ENCODE measurements at regions not wholly inside any gene's neighbourhood (a gene's known extent, or its start where the extent isn't known, plus 50 kb on each side); places are given as distances from the start of the nearest gene placed in this dataset.

DNA sequence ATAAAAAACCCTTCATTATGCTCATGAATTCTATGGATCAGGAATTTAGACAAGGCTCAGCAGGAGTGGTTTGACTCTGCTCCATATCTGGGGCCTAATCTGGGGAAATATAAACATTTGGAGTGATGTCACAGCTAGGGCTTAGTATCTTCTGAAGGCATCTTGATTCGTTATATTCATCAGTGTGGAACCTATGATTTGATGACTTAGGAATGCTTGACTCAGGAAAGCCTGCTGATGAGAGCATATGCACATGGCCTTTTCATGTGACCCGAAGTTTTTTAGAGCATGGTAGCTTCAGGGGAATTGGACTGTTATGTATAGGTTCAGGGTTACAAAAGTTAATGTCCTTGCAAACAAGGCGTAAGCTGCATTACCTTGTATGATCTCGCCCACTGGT lies 184.9 kb upstream of the LRRC3B start:
- H3K4me3 ChIP-seq (ENCODE audit: low read length): no peak overlapping the region
- WGBS: 80% methylated on average over 4 of the region's 4 CpGs
- intact Hi-C loops (cut with DNase I): no loop called here
- ATAC-seq (no peak), DNase-seq (no peak)
- no peak overlapping the region for H3K27ac ChIP-seq (ENCODE audit: low read length)
- H3K27me3 ChIP-seq (ENCODE audit: control insufficient read depth, insufficient read depth): no peaks in the 10 kb centered on the region
- no peaks in the 10 kb centered on the region for H3K9me3 ChIP-seq (ENCODE audit: control insufficient read depth, low read length)
- no peaks in the 10 kb centered on the region for H3K4me1 ChIP-seq (ENCODE audit: control insufficient read depth, insufficient read depth, low read length)

DNA sequence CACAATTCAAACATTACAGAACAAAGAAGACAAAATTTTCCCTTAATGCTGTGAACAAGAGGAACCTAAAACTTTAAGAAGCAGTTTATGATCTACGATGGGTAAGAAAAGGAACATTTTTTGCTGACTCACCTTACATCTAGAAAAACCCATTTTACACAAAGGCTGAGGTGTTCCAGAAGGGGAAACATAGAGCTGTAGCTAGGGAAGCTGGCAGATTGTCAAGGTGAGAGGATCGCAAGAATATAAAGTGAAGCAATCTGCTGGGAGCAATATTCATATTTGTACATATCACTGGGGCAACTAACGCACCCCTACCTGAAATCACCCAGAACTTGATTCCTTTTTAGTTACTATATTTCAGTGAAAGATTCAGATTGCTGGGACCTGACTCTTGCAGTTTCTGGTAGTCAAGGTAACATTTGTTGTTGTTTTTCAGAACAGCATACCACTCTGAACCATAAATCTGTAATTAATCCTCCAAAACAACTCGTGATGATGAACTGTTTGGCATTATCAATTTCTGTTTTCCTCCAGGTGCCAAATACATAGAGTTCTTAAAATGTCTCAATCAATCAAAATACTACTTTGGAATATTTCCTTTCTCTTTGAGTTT lies 184.1 kb upstream of the LRRC3B start:
- no peak overlapping the region for H3K27ac ChIP-seq (ENCODE audit: low read length)
- DNase-seq: no peak
- intact Hi-C loops (cut with DNase I): no loop called here
- no peaks in the 10 kb centered on the region for H3K9me3 ChIP-seq (ENCODE audit: control insufficient read depth, low read length)
- H3K4me3 ChIP-seq (ENCODE audit: low read length): no peak overlapping the region
- 73% methylated on average over 4 of the region's 4 CpGs for WGBS
- ATAC-seq: no peak
- no peaks in the 10 kb centered on the region for H3K4me1 ChIP-seq (ENCODE audit: control insufficient read depth, insufficient read depth, low read length)
- H3K27me3 ChIP-seq (ENCODE audit: control insufficient read depth, insufficient read depth): no peaks in the 10 kb centered on the region

DNA sequence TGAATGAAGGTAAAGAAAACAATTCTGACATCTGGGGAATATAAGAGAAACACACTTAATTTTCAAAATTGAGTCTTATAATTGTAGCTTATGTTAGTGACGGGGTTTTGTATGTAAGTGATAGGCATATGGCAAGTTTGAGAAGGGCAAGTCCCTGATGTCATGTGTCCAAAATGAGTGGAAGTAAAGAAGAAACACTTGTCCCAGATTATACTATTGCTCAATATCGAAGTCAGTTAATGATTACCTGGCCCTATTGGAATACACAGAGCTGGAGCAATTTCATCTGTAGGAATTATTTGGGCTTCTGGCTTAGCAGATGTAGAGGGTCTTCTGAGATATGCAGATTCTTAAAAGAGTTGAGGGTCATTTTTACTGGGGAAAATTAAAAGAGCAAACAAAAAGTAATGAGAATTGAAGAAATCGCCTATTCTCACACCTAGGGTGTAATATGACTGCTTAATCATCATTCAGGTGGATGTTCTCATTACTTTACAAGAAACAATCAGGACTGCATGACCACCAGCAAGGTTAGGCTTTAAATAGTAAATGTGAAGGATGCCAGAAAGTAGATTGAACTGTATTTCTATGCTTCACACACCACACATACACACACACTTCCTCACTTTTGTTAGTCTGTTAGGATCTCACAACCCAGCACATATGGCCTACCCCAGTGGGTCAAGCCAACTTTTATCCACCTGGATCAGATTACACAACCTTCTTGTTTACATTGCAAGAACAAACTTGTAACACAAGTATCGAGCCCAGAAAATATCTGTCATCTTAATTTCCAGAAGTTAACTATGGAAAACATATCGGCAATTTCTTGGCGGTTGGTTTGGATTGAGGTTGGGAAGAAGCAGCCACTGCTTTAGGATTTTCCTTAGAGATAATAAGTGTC lies 183.3 kb upstream of the LRRC3B start:
- 90% methylated on average over 6 of the region's 6 CpGs for WGBS
- ATAC-seq: no peak
- DNase-seq: no peak
- H3K9me3 ChIP-seq (ENCODE audit: control insufficient read depth, low read length): no peaks in the 10 kb centered on the region
- intact Hi-C loops (cut with DNase I): no loop called here
- H3K4me3 ChIP-seq (ENCODE audit: low read length): no peak overlapping the region
- H3K27me3 ChIP-seq (ENCODE audit: control insufficient read depth, insufficient read depth): no peaks in the 10 kb centered on the region
- no peaks in the 10 kb centered on the region for H3K4me1 ChIP-seq (ENCODE audit: control insufficient read depth, insufficient read depth, low read length)
- no peak overlapping the region for H3K27ac ChIP-seq (ENCODE audit: low read length)

DNA sequence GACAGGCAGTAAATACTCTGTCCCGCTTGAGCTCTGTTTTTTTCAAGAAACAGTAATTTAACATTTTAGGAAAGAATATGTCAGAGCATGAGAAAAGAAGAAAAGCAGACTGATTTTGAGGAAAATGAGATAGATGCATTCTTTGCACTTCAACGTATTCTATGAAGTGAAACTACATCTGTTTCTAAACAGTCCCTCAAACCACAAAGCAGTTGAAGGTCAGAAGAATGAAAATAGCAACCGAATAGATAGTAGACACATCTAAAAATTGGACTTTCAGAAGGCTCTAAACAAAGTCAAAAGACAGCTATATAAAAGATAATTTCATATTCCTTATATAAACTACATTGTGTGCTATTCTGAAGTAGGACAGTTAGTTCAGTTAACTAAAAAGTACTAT lies 172.6 kb upstream of the LRRC3B start:
- Histone ChIP-seq H3K27me3 (ENCODE audit: control insufficient read depth, insufficient read depth) (no peaks in the 10 kb centered on the region), H3K9me3 (ENCODE audit: control insufficient read depth, low read length) (no peaks in the 10 kb centered on the region), H3K4me3 (ENCODE audit: low read length) (no peak overlapping the region), H3K4me1 (ENCODE audit: control insufficient read depth, insufficient read depth, low read length) (no peaks in the 10 kb centered on the region), H3K27ac (ENCODE audit: low read length) (no peak overlapping the region)
- WGBS: 37% methylated on average over 3 of the region's 3 CpGs
- DNase-seq (no peak), ATAC-seq (no peak)
- intact Hi-C loops (cut with DNase I): no loop called here

DNA sequence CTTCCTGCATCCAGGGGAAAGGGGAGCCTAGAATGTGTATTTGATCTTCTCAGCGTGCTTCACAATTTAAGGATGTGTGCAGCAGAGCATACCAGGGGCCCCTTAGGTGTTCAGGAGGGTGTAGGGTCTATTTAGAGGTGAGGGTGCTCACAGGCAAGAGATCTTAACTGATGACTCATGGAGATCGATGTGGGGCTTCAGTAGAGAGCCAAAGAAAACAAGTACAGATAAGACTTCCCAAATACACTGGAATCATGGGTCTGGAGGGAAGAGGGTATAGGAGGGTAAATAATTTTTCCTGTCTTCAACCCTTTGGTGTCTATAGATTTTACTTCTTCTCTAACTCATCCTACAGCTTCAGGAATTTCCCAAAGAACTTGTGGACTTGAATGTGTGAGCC lies 170.2 kb upstream of the LRRC3B start:
- no peak for ATAC-seq
- H3K4me1 ChIP-seq (ENCODE audit: control insufficient read depth, insufficient read depth, low read length): no peaks in the 10 kb centered on the region
- no peak overlapping the region for H3K4me3 ChIP-seq (ENCODE audit: low read length)
- DNase-seq: no peak
- H3K27me3 ChIP-seq (ENCODE audit: control insufficient read depth, insufficient read depth): no peaks in the 10 kb centered on the region
- no peak overlapping the region for H3K27ac ChIP-seq (ENCODE audit: low read length)
- WGBS: 53% methylated on average over 2 of the region's 2 CpGs
- H3K9me3 ChIP-seq (ENCODE audit: control insufficient read depth, low read length): no peaks in the 10 kb centered on the region
- intact Hi-C loops (cut with DNase I): no loop called here

DNA sequence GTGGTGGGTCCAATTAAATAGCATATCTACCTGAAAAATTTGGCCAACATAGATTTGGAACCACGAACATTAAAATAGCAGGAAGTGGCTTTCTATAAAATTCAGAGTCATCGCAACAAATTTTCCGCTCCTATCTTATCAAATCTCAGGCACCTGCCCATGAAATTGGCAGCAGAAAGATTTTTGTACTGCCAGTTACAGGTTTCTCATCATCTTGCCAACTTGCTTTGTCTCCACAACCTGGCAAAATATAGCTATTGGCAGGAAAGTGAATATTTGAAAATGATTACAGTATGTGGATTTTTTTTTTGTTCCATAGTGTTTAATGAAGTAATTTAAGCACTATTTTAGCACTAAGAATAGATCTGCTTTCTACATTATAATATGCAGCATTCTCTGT lies 161.6 kb upstream of the LRRC3B start:
- no peak overlapping the region for H3K4me3 ChIP-seq (ENCODE audit: low read length)
- no peaks in the 10 kb centered on the region for H3K4me1 ChIP-seq (ENCODE audit: control insufficient read depth, insufficient read depth, low read length)
- WGBS: 60% methylated on average over 3 of the region's 3 CpGs
- H3K27ac ChIP-seq (ENCODE audit: low read length): no peak overlapping the region
- DNase-seq: no peak
- ATAC-seq: no peak
- no peaks in the 10 kb centered on the region for H3K9me3 ChIP-seq (ENCODE audit: control insufficient read depth, low read length)
- intact Hi-C loops (cut with DNase I): no loop called here
- H3K27me3 ChIP-seq (ENCODE audit: control insufficient read depth, insufficient read depth): no peaks in the 10 kb centered on the region

DNA sequence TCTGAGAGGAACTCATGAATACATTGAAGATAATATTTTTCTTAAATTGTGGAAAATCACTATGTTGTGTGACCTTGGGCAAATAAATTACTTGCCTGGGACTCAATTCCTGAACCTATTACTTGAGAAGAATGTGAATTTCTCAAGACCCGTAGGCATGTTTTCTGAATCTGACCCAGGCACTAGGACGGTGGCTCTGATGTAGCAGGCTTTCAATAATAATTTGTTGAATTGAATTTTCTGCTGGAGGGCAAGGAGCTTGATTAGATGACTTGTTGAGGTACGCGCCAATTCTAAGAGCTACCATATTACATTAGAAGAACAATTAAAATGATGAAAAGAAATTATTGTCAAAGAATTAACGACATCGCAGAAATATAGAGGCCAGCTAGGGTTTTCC lies 150.2 kb upstream of the LRRC3B start:
- no peaks in the 10 kb centered on the region for H3K9me3 ChIP-seq (ENCODE audit: control insufficient read depth, low read length)
- DNase-seq (no peak), ATAC-seq (no peak)
- H3K4me3 ChIP-seq (ENCODE audit: low read length): no peak overlapping the region
- no peaks in the 10 kb centered on the region for H3K27me3 ChIP-seq (ENCODE audit: control insufficient read depth, insufficient read depth)
- no peaks in the 10 kb centered on the region for H3K4me1 ChIP-seq (ENCODE audit: control insufficient read depth, insufficient read depth, low read length)
- no peak overlapping the region for H3K27ac ChIP-seq (ENCODE audit: low read length)
- intact Hi-C loops (cut with DNase I): no loop called here
- 90% methylated on average over 6 of the region's 6 CpGs for WGBS

DNA sequence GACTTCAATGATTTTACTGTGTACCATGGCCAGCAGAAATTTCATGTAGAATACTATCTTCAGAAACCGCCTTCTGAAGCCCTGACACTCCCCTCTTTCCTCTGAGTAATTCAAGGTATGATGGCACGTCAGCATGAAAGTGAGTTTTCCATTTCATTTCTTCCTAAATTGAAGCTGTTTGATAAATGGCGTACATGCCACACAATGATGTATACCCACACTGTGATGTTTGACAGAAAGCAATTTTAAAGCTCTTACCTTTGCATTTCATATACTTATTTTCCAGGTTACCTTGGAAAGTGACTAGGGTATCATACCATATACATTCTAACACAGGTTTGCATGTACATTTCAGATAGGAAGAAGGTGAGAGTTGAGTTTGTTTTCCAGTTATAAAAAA lies 147.9 kb upstream of the LRRC3B start:
- H3K9me3 ChIP-seq (ENCODE audit: control insufficient read depth, low read length): no peaks in the 10 kb centered on the region
- no peak overlapping the region for H3K4me3 ChIP-seq (ENCODE audit: low read length)
- H3K27ac ChIP-seq (ENCODE audit: low read length): no peak overlapping the region
- ATAC-seq (no peak), DNase-seq (no peak)
- intact Hi-C loops (cut with DNase I): no loop called here
- 85% methylated on average over 3 of the region's 3 CpGs for WGBS
- H3K4me1 ChIP-seq (ENCODE audit: control insufficient read depth, insufficient read depth, low read length): no peaks in the 10 kb centered on the region
- H3K27me3 ChIP-seq (ENCODE audit: control insufficient read depth, insufficient read depth): no peaks in the 10 kb centered on the region

DNA sequence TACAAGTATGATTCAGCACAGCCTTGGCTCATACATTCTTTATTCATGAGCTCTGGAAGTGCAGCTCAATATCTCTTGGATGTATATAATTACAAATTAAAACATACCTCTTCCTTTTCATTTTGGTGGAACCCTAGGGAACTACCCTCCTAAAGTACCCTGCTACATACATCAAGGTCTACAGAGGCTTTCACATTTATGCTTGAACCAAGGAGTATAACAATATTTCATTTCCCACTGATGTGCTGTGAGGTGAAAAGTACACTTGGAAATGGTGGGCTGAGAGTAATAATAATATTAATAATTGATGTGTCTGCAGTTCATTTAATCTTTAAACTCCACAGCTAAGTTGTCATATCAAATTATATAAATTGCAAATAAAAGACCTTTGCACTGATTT lies 142.2 kb upstream of the LRRC3B start:
- Histone ChIP-seq H3K9me3 (ENCODE audit: control insufficient read depth, low read length) (no peaks in the 10 kb centered on the region), H3K4me3 (ENCODE audit: low read length) (no peak overlapping the region), H3K27ac (ENCODE audit: low read length) (no peak overlapping the region), H3K4me1 (ENCODE audit: control insufficient read depth, insufficient read depth, low read length) (no peaks in the 10 kb centered on the region), H3K27me3 (ENCODE audit: control insufficient read depth, insufficient read depth) (no peaks in the 10 kb centered on the region)
- no peak for DNase-seq
- ATAC-seq: no peak
- intact Hi-C loops (cut with DNase I): no loop called here

DNA sequence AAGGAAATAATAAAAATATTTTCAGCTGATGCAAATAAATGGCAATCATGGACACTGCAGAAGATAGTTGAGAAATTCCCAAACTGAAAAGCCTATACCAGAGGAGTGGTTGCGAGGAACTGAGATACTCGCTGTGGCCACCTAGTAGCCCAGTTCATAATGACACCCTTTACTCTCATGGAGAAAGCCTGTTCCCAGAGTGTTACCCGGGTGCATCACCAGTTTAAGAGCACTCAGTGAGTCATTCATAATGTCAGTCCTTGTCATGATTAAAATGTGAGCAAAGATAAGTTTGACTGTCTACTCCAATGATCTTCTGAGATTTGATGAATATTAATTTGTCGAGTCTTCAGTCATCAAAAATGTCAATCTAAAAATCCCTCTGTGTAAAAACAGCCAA lies 138.4 kb upstream of the LRRC3B start:
- intact Hi-C loops (cut with DNase I): no loop called here
- WGBS: 76% methylated on average over 4 of the region's 4 CpGs
- H3K4me3 ChIP-seq (ENCODE audit: low read length): no peak overlapping the region
- no peak for DNase-seq
- no peaks in the 10 kb centered on the region for H3K27me3 ChIP-seq (ENCODE audit: control insufficient read depth, insufficient read depth)
- no peak overlapping the region for H3K27ac ChIP-seq (ENCODE audit: low read length)
- no peaks in the 10 kb centered on the region for H3K4me1 ChIP-seq (ENCODE audit: control insufficient read depth, insufficient read depth, low read length)
- no peaks in the 10 kb centered on the region for H3K9me3 ChIP-seq (ENCODE audit: control insufficient read depth, low read length)
- ATAC-seq: no peak

DNA sequence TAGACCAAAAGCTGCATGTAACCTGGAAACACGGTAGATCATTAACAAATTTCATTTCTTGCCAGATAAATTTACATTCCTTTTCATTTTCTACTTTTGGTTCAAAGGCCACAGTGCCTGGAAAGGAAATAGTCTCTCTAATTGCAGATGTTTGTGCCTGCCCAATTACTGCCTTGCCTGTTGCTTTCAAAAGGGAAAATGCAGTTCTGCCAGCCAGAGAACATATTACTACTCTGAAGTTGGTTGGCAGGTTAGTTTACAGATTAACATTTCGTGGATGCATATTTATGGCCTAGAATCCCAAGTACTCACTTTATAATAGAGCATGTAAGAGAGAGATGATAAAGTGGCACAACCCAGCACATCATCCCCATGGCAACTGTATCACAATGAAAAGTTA lies 124.3 kb upstream of the LRRC3B start:
- no peak overlapping the region for H3K4me3 ChIP-seq (ENCODE audit: low read length)
- intact Hi-C loops (cut with DNase I): no loop called here
- whole genome bisulfite sequencing: 70% methylated on average over 2 of the region's 2 CpGs
- no peaks in the 10 kb centered on the region for H3K9me3 ChIP-seq (ENCODE audit: control insufficient read depth, low read length)
- ATAC-seq: no peak
- H3K27ac ChIP-seq (ENCODE audit: low read length): no peak overlapping the region
- no peaks in the 10 kb centered on the region for H3K27me3 ChIP-seq (ENCODE audit: control insufficient read depth, insufficient read depth)
- no peaks in the 10 kb centered on the region for H3K4me1 ChIP-seq (ENCODE audit: control insufficient read depth, insufficient read depth, low read length)
- DNase-seq: no peak

Measured in right cardiac atrium (tissue), 5 donors.